ENCODE measurements at regions not wholly inside any gene's neighbourhood (a gene's known extent, or its start where the extent isn't known, plus 50 kb on each side); places are given as distances from the start of the nearest gene placed in this dataset.

DNA sequence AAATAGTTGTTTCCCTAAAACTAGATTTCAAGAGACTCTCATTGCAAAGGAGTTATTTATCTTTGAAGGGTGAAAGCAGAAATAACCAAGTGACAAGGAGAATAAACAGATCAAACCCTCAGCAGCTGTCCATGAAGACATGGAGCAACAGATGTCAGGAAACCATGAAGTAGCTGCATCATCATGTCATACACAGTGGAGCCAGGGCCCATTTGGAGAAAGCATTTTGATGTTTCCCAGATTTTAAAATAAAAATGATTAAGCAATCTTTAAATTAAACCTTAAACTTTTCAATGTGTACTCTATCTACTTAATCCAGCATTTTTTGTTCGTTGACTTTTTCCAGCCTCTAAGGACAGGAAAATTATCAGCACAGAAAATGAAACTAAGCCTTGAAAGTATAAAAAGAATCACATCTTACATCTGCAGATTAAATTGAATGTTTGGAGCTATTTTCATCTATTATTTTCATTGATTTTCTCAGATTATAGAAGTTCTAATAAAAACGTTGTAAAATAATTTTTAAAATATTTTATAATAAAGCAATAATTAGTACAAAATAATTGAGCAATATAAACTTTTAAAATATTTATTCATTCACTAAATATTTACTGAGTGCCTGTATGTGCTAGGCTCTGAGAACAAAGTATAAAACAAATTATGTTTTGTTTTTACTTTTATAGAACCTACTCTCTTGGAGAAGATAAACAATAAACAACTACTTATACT lies 860.1 kb downstream of the BCL11A start:
- H3K4me3 Mint-ChIP-seq = no peak overlapping the region
- no peaks in the 10 kb centered on the region for H3K27me3 Mint-ChIP-seq (ENCODE audit: low read depth)
- no peaks in the 10 kb centered on the region for H3K36me3 Mint-ChIP-seq (ENCODE audit: low read depth)
- no peak overlapping the region for H3K27ac Mint-ChIP-seq
- peaks cover 15% of the 10 kb centered on the region for H3K9me3 Mint-ChIP-seq
- TF ChIP-seq, protein P1, sequence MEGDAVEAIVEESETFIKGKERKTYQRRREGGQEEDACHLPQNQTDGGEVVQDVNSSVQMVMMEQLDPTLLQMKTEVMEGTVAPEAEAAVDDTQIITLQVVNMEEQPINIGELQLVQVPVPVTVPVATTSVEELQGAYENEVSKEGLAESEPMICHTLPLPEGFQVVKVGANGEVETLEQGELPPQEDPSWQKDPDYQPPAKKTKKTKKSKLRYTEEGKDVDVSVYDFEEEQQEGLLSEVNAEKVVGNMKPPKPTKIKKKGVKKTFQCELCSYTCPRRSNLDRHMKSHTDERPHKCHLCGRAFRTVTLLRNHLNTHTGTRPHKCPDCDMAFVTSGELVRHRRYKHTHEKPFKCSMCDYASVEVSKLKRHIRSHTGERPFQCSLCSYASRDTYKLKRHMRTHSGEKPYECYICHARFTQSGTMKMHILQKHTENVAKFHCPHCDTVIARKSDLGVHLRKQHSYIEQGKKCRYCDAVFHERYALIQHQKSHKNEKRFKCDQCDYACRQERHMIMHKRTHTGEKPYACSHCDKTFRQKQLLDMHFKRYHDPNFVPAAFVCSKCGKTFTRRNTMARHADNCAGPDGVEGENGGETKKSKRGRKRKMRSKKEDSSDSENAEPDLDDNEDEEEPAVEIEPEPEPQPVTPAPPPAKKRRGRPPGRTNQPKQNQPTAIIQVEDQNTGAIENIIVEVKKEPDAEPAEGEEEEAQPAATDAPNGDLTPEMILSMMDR (IDR thresholded peaks at IDR 0.05; ENCODE audit: unreplicated experiment in 3 of 3) = no peak
- H3K4me1 Mint-ChIP-seq = peaks cover 9% of the 10 kb centered on the region

DNA sequence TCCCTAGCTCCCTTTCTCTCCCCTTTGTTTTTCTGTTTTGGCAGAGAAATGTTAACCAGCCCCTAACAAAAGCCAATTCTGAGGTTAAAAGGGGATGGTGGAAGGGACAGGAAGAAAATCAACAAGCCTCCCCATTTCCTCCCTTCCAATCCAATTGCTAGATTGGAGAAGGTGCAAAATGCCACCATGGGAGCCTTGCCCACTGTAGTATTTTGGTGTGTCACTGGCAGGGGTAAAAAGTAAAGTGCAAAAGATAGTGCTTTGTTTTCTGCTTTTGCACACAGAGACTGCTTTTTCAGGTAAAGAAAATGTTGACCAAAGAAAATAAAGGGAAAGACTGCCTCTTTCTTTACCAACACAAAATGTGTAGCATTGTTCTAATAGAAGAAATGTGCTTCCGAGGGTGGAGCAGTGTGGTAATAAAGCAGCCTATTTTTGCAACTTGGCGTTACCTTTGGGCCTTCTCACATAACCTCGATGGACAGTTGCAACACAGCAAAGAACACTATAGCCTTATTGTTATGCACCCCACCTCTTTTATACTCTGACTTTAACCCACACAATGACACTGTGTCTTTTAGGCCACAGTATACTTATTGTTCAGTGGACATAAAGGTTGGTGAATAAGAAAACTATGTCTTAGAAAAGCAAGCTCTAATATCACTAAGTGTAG lies 861.8 kb downstream of the BCL11A start:
- Mint-ChIP-seq H3K4me1 (peaks cover 9% of the 10 kb centered on the region), H3K27me3 (ENCODE audit: low read depth) (no peaks in the 10 kb centered on the region), H3K27ac (no peak overlapping the region), H3K9me3 (peaks cover 19% of the 10 kb centered on the region), H3K4me3 (no peak overlapping the region), H3K36me3 (ENCODE audit: low read depth) (no peaks in the 10 kb centered on the region)
- TF ChIP-seq, protein P1 (IDR thresholded peaks at IDR 0.05; ENCODE audit: unreplicated experiment in 3 of 3) = no peak

DNA sequence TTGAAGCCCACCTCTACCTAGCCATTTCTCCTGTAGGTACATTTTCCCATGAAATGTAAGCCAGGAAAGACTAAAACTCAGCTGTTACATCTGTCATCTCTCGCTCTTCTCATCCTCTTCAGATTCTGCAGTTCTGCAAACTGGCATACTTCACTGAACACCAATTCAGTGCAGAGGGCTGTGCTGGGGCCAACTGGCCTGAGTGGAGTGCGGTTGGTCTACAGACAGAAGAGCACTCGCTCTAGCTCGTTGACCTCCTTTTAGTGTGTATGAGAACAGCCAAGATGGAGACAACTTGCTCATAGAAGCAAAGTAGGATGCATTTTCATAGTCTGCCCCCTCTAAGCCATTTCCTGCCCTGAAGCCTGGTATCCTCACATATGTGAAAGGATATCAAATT lies 862.6 kb downstream of the BCL11A start:
- Mint-ChIP-seq H3K9me3 (peaks cover 18% of the 10 kb centered on the region), H3K4me3 (no peak overlapping the region), H3K4me1 (peaks cover 9% of the 10 kb centered on the region), H3K27ac (no peak overlapping the region), H3K36me3 (ENCODE audit: low read depth) (no peaks in the 10 kb centered on the region), H3K27me3 (ENCODE audit: low read depth) (no peaks in the 10 kb centered on the region)
- TF ChIP-seq, protein P1 (IDR thresholded peaks at IDR 0.05; ENCODE audit: unreplicated experiment in 3 of 3) = no peak

DNA sequence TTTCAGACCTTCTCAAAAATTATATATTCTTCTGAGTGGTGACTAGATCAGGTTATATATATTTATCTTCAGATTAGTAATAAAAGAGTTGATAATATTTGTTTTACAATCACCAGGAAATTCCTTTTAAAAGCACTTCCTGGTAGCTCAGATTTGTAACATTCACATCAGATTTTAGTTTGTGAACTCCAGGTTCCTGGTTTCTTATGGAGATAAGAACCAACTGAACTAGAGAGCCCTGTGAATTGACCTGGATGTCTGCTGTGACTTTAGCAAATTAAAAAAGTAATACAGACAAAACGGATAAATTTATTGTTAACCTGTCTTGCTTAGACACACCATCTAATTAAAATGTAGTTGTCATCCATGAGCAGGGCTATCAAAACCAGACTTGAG lies 868.7 kb downstream of the BCL11A start:
- Mint-ChIP-seq H3K9me3 (peaks cover 17% of the 10 kb centered on the region), H3K27ac (no peak overlapping the region), H3K36me3 (ENCODE audit: low read depth) (no peaks in the 10 kb centered on the region), H3K27me3 (ENCODE audit: low read depth) (no peaks in the 10 kb centered on the region), H3K4me1 (no peaks in the 10 kb centered on the region), H3K4me3 (no peak overlapping the region)
- TF ChIP-seq, protein P1 (IDR thresholded peaks at IDR 0.05; ENCODE audit: unreplicated experiment in 3 of 3) = no peak

DNA sequence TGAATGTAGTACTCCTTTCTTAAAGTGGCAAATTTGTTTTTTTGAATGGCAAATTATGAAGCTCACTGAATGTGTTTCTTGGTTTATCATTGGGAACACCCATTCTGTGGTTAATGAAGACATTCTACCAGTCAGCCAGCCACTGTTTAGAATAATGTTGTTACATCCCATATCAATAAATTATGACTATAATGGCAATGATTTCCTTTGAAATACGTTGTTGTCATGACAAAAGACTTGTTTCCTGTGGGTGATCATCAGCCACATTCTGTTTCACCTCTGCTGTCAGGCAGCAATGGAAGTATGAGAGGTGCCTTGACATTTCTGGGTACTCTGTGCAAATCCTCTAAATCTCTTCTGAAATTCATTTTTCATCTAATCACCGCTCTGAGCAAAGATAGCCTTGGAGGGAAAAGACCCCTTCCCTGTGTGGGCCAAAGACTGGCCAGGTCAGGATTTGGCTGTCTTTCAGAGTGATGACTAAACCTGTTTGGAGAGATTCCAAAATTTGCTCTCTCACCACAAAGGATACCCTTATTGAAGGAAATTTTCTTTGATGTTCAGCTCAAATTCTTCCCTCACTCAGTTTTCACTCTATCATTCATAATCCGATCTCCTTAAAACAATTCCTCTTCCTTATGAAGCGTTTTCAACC lies 869.2 kb downstream of the BCL11A start:
- Mint-ChIP-seq H3K27ac (no peak overlapping the region), H3K36me3 (ENCODE audit: low read depth) (no peaks in the 10 kb centered on the region), H3K27me3 (ENCODE audit: low read depth) (no peaks in the 10 kb centered on the region), H3K4me1 (no peaks in the 10 kb centered on the region), H3K9me3 (peaks cover 17% of the 10 kb centered on the region), H3K4me3 (no peak overlapping the region)
- TF ChIP-seq, protein P1 (IDR thresholded peaks at IDR 0.05; ENCODE audit: unreplicated experiment in 3 of 3) = no peak

Measured in nephron (organoid).